Fibroblast of pulmonary artery (primary cell): ENCODE measurements at regions not wholly inside any gene's neighbourhood (a gene's known extent, or its start where the extent isn't known, plus 50 kb on each side); places are given as distances from the start of the nearest gene placed in this dataset.

Experiments used
- DNase-seq: peaks from one replicate; pipeline ENCODE4 v3.0.0-alpha.2; 2010; ENCODE audit warnings: low read depth
- H3K4me3 ChIP-seq: replicated peaks from 2 replicates; pipeline ENCODE4 v1.5.1; 2011; ENCODE audit warnings: low read depth, mild to moderate bottlenecking, control low read depth, low read length, moderate library complexity
- TF ChIP-seq, protein P1 (sequence below): IDR thresholded peaks from 2 replicates; pipeline ENCODE4 v1.5.1; 2011; ENCODE audit warnings: mild to moderate bottlenecking, control low read depth, low read length, inconsistent platforms; ENCODE audit errors: missing control alignments

- TF ChIP-seq, protein P1, sequence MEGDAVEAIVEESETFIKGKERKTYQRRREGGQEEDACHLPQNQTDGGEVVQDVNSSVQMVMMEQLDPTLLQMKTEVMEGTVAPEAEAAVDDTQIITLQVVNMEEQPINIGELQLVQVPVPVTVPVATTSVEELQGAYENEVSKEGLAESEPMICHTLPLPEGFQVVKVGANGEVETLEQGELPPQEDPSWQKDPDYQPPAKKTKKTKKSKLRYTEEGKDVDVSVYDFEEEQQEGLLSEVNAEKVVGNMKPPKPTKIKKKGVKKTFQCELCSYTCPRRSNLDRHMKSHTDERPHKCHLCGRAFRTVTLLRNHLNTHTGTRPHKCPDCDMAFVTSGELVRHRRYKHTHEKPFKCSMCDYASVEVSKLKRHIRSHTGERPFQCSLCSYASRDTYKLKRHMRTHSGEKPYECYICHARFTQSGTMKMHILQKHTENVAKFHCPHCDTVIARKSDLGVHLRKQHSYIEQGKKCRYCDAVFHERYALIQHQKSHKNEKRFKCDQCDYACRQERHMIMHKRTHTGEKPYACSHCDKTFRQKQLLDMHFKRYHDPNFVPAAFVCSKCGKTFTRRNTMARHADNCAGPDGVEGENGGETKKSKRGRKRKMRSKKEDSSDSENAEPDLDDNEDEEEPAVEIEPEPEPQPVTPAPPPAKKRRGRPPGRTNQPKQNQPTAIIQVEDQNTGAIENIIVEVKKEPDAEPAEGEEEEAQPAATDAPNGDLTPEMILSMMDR: no peak
- DNase-seq: no peak
- no peak overlapping the region for H3K4me3 ChIP-seq
These were observed 235.7 kb upstream of the THBS1 start for GRCh38 chr15:39345176-39345575.

- H3K4me3 ChIP-seq: no peak overlapping the region
- TF ChIP-seq, protein P1: no peak
- peak; percentile 6 for DNase-seq
These were observed 233.4 kb upstream of the THBS1 start for GRCh38 chr15:39347453-39347852.

GRCh38 chr15:39350785-39351184 lies 230.1 kb upstream of the THBS1 start:
- TF ChIP-seq, protein P1: no peak

DNA sequence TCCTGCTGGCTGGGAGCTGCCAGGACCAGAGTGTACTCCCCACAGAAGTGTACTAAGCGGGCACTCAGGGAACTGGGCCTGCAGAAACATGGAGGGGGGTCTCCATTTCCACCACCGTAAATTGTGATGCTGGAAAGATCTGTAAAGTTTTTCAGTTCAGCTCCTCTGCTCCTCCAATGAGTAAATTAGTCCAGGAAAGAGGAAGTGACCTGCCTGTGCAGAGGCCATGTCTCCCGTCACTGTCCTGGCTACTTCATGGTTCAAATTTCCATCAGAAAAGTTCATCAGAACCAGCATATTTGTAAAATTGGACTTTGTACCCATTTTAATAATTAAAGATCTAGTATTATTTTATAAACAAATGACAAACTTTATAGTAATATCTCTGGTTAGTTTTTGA lies 226.7 kb upstream of the THBS1 start:
- H3K4me3 ChIP-seq: no peak overlapping the region
- no peak for DNase-seq
- TF ChIP-seq, protein P1: no peak

More at GRCh38 chr15:39350785-39351184, 230.1 kb upstream of the THBS1 start:
- H3K4me3 ChIP-seq: no peak overlapping the region
- DNase-seq: no peak

- no peak overlapping the region for H3K4me3 ChIP-seq
- TF ChIP-seq, protein P1: no peak
- DNase-seq: peak; percentile 13
These were observed 223.2 kb upstream of the THBS1 start for GRCh38 chr15:39357480-39358268.

- TF ChIP-seq, protein P1: no peak
- peak; percentile 67 for DNase-seq
- no peak overlapping the region for H3K4me3 ChIP-seq
These were observed 222.3 kb upstream of the THBS1 start for GRCh38 chr15:39358441-39359041.
